Loucy (cell line): ENCODE measurements at regions not wholly inside any gene's neighbourhood (a gene's known extent, or its start where the extent isn't known, plus 50 kb on each side); places are given as distances from the start of the nearest gene placed in this dataset.

Experiments used
- CTCF ChIP-seq: fragments of 200-600 bp; sonication (generic); conservative IDR thresholded peaks from 2 replicates; pipeline ENCODE4 v1.5.1; 2014; ENCODE audit warnings: mild to moderate bottlenecking, antibody characterized with exemption, low read length
- EZH2phosphoT487 ChIP-seq: fragments of 200-600 bp; IDR thresholded peaks from 2 replicates; pipeline ENCODE4 v1.6.1; 2018; ENCODE audit warnings: antibody characterized with exemption, mild to moderate bottlenecking, moderate library complexity, borderline replicate concordance

- TF ChIP-seq CTCF (peak; percentile 42), EZH2phosphoT487 (no peak)
These were observed 402.0 kb downstream of the IRX1 start for GRCh38 chr5:3997670-3998069.
